HUES64 (cell line): ENCODE measurements at regions not wholly inside any gene's neighbourhood (a gene's known extent, or its start where the extent isn't known, plus 50 kb on each side); places are given as distances from the start of the nearest gene placed in this dataset.

Experiments used
- H3K27ac ChIP-seq: 2 replicates; pipeline ENCODE4 v1.7.0; 2013; ENCODE audit warnings: low read depth, low read length, inconsistent platforms
- H3K27me3 ChIP-seq: 2 replicates; pipeline ENCODE4 v1.6.1; 2013; ENCODE audit warnings: mild to moderate bottlenecking, low read length; ENCODE audit not compliant: insufficient read depth
- H3K36me3 ChIP-seq: 2 replicates; pipeline ENCODE4 v1.6.1; 2013; ENCODE audit warnings: mild to moderate bottlenecking, low read length; ENCODE audit not compliant: insufficient read depth
- H3K4me1 ChIP-seq: 2 replicates; pipeline ENCODE4 v1.6.1; 2013; ENCODE audit warnings: mild to moderate bottlenecking, low read length, moderate library complexity; ENCODE audit not compliant: insufficient read depth
- H3K4me3 ChIP-seq: 2 replicates; pipeline ENCODE4 v1.5.1; 2013; ENCODE audit warnings: mild to moderate bottlenecking, low read length, moderate library complexity
- H3K9ac ChIP-seq: 2 replicates; pipeline ENCODE4 v1.6.1; 2013; ENCODE audit warnings: mild to moderate bottlenecking, low read depth, low read length
- H3K9me3 ChIP-seq: 2 replicates; pipeline ENCODE4 v1.6.1; 2013; ENCODE audit warnings: low read depth, low read length; ENCODE audit not compliant: insufficient read depth
- WGBS: fragments of 150-250, 120-280 bp; methylation state at CpG from one replicate; pipeline ENCODE4 v1.1.7; 2013; ENCODE audit warnings: missing lambda C conversion rate; 5-methylcytosine and 5-hydroxymethylcytosine counted together

- H3K36me3 ChIP-seq, result no peaks in the 10 kb centered on the region
- peak overlapping the region; percentile 43 for H3K4me3 ChIP-seq
- H3K4me1 ChIP-seq, result peaks cover 55% of the 10 kb centered on the region
- H3K9me3 ChIP-seq, result no peaks in the 10 kb centered on the region
- no peaks in the 10 kb centered on the region for H3K27me3 ChIP-seq
- H3K9ac ChIP-seq, result peak overlapping the region; percentile 63
- peak overlapping the region; percentile 94 for H3K27ac ChIP-seq
- WGBS, result 34% methylated on average over 9 of the region's 10 CpGs
These were observed 62.9 kb upstream of the ULK4 start for GRCh38 chr3:42024591-42025351.

GRCh38 chr3:42023380-42023779 is 61.5 kb upstream of the ULK4 start:
- no peaks in the 10 kb centered on the region for H3K27me3 ChIP-seq
- H3K4me1 ChIP-seq, result peaks cover 58% of the 10 kb centered on the region
- H3K9ac ChIP-seq, result no peak overlapping the region

GRCh38 chr3:42022355-42022754 is 60.5 kb upstream of the ULK4 start:
- Histone ChIP-seq H3K4me1 (peaks cover 58% of the 10 kb centered on the region), H3K27ac (no peak overlapping the region), H3K36me3 (no peaks in the 10 kb centered on the region), H3K9ac (no peak overlapping the region), H3K27me3 (no peaks in the 10 kb centered on the region), H3K4me3 (no peak overlapping the region), H3K9me3 (no peaks in the 10 kb centered on the region)
- WGBS, result 81% methylated on average over 6 of the region's 7 CpGs

More at GRCh38 chr3:42023380-42023779, 61.5 kb upstream of the ULK4 start:
- Histone ChIP-seq H3K27ac (0 out of 2 replicates have a peak overlapping the region, but pooled peaks have one; percentile 2), H3K9me3 (no peaks in the 10 kb centered on the region), H3K4me3 (no peak overlapping the region), H3K36me3 (no peaks in the 10 kb centered on the region)
- 75% methylated on average over 8 of the region's 8 CpGs for WGBS

GRCh38 chr3:42020684-42021307 is 58.9 kb upstream of the ULK4 start:
- no peak overlapping the region for H3K27ac ChIP-seq
- H3K27me3 ChIP-seq, result no peaks in the 10 kb centered on the region
- H3K4me3 ChIP-seq, result no peak overlapping the region
- no peaks in the 10 kb centered on the region for H3K9me3 ChIP-seq
- WGBS, result 97% methylated on average over 1 of the region's 2 CpGs
- H3K4me1 ChIP-seq, result peaks cover 52% of the 10 kb centered on the region
- H3K36me3 ChIP-seq, result no peaks in the 10 kb centered on the region
- no peak overlapping the region for H3K9ac ChIP-seq

- no peaks in the 10 kb centered on the region for H3K27me3 ChIP-seq
- no peaks in the 10 kb centered on the region for H3K9me3 ChIP-seq
- WGBS, result 94% methylated on average over 5 of the region's 5 CpGs
- H3K27ac ChIP-seq, result no peak overlapping the region
- H3K4me1 ChIP-seq, result peaks cover 46% of the 10 kb centered on the region
- H3K9ac ChIP-seq, result no peak overlapping the region
- H3K4me3 ChIP-seq, result no peak overlapping the region
- H3K36me3 ChIP-seq, result no peaks in the 10 kb centered on the region
These were observed 58.0 kb upstream of the ULK4 start for GRCh38 chr3:42019953-42020260.

- Histone ChIP-seq H3K36me3 (no peaks in the 10 kb centered on the region), H3K9me3 (no peaks in the 10 kb centered on the region), H3K4me1 (peaks cover 46% of the 10 kb centered on the region), H3K4me3 (no peak overlapping the region), H3K9ac (no peak overlapping the region), H3K27me3 (peaks cover 5% of the 10 kb centered on the region), H3K27ac (no peak overlapping the region)
- WGBS, result 89% methylated on average over 6 of the region's 6 CpGs
These were observed 57.4 kb upstream of the ULK4 start for GRCh38 chr3:42019144-42019952.

GRCh38 chr3:42014921-42015533 is 53.1 kb upstream of the ULK4 start:
- H3K4me3 ChIP-seq, result peak overlapping the region; percentile 91
- H3K9ac ChIP-seq, result no peak overlapping the region
- H3K36me3 ChIP-seq, result no peaks in the 10 kb centered on the region
- peaks cover 18% of the 10 kb centered on the region for H3K4me1 ChIP-seq
- no peak overlapping the region for H3K27ac ChIP-seq
- H3K27me3 ChIP-seq, result peaks cover 8% of the 10 kb centered on the region
- 27% methylated on average over 11 of the region's 11 CpGs for WGBS
- H3K9me3 ChIP-seq, result no peaks in the 10 kb centered on the region

- no peaks in the 10 kb centered on the region for H3K9me3 ChIP-seq
- peak overlapping the region; percentile 72 for H3K9ac ChIP-seq
- WGBS, result 5% methylated on average over 12 of the region's 12 CpGs
- peaks cover 8% of the 10 kb centered on the region for H3K27me3 ChIP-seq
- no peak overlapping the region for H3K27ac ChIP-seq
- H3K36me3 ChIP-seq, result no peaks in the 10 kb centered on the region
- peak overlapping the region; percentile 91 for H3K4me3 ChIP-seq
- H3K4me1 ChIP-seq, result peaks cover 12% of the 10 kb centered on the region
These were observed 52.6 kb upstream of the ULK4 start for GRCh38 chr3:42014458-42014920.

- H3K27me3 ChIP-seq, result peaks cover 8% of the 10 kb centered on the region
- peak overlapping the region; percentile 72 for H3K9ac ChIP-seq
- peaks cover 12% of the 10 kb centered on the region for H3K4me1 ChIP-seq
- no peaks in the 10 kb centered on the region for H3K9me3 ChIP-seq
- H3K4me3 ChIP-seq, result peak overlapping the region; percentile 91
- WGBS, result under 1% methylated on average over 103 of the region's 103 CpGs
- no peak overlapping the region for H3K27ac ChIP-seq
- H3K36me3 ChIP-seq, result no peaks in the 10 kb centered on the region
These were observed 52.0 kb upstream of the ULK4 start for GRCh38 chr3:42013691-42014457.

GRCh38 chr3:42012935-42013690 is 51.2 kb upstream of the ULK4 start:
- peaks cover 8% of the 10 kb centered on the region for H3K27me3 ChIP-seq
- H3K9me3 ChIP-seq, result no peaks in the 10 kb centered on the region
- H3K9ac ChIP-seq, result peak overlapping the region; percentile 67
- no peaks in the 10 kb centered on the region for H3K36me3 ChIP-seq
- WGBS, result under 1% methylated on average over 58 of the region's 58 CpGs
- H3K4me1 ChIP-seq, result peaks cover 12% of the 10 kb centered on the region
- H3K4me3 ChIP-seq, result peak overlapping the region; percentile 91
- H3K27ac ChIP-seq, result peak overlapping the region; percentile 55; the same call in 1 of the 2 replicates
